HG02759 (cell line): ENCODE measurements at regions not wholly inside any gene's neighbourhood (a gene's known extent, or its start where the extent isn't known, plus 50 kb on each side); places are given as distances from the start of the nearest gene placed in this dataset.

Source experiments
- ATAC-seq: cut with Tn5 transposase; IDR thresholded peaks from one replicate; pipeline ENCODE4 v1.9.1; 2021; ENCODE audit warnings: mild to moderate bottlenecking, moderate library complexity; ENCODE audit not compliant: unreplicated experiment

DNA sequence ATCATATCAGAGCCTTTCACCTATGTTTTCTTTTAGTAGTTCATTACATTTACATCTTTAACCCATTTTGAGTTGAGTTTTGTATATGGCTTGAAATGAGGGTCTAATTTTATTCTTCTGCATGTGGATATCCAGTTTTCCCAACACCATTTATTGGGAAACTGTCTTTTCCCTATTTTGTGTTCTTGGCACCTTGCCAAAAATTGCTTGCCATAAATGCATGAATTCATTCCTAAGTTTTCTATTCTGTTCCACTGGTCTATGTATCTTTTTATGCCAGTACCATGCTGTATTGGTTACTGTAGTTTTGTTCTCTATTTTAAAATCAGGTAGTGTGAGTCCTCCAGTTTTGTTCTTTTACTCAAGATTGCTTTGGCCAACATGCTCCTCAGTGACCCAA, 144.0 kb upstream of the OBI1 start:
- no peak for ATAC-seq

DNA sequence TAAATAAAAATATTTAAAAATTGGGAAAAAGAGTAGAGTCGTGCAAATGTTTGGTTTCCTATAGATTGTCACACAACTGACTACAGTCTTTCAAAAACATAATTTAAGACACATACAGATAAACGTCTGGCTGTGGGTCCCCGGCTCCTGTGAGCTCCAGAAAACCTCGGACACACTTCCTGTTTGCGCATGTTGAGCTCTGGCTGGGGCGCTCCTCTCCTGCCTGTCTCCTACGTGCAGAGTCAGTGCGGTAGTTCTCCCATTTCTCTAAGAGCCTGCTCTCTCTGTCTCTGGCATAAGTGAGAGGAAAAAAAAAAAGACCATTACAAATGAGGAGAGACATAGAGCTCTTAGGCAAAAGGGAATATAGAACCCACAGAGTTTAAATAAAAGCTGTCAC, 128.2 kb upstream of the OBI1 start:
- ATAC-seq = no peak

DNA sequence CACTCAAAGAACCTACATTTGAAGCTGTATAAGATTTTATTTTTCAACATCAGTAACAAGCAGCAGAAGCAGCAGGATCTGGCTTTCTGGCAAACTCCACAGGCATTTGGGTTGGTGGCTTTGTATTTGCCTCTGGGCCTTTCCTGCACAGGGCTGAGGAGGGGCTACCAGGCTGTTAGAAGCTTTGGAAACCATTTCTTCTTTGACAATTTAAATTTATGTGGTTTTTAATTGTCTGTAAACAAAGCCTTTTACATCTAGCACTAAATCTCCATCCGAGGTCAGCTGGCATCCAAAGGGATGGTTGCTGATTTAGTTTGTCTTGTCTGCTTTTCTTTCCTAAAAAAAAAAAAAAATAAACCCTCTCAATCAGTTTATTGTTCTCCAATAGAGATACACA, 127.5 kb upstream of the OBI1 start:
- ATAC-seq = no peak

DNA sequence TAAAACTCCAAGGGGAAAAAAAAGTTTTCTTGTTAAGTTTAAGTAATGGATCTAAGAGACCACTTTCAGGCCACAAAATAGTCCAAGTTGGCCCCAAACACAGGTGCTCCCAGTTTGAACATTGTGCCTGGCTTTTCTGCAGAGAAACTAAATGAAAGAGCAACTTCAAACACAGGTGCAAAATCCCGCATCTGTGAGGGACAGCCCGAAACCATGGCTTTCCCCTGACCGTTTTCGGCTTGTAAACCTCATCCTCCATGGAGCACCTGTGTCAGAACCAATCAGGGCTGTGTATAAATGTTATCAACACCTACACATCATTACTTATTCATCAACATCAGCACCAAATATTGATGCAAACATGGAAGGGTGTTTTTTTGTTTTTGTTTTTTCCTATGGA, 126.8 kb upstream of the OBI1 start:
- no peak for ATAC-seq

DNA sequence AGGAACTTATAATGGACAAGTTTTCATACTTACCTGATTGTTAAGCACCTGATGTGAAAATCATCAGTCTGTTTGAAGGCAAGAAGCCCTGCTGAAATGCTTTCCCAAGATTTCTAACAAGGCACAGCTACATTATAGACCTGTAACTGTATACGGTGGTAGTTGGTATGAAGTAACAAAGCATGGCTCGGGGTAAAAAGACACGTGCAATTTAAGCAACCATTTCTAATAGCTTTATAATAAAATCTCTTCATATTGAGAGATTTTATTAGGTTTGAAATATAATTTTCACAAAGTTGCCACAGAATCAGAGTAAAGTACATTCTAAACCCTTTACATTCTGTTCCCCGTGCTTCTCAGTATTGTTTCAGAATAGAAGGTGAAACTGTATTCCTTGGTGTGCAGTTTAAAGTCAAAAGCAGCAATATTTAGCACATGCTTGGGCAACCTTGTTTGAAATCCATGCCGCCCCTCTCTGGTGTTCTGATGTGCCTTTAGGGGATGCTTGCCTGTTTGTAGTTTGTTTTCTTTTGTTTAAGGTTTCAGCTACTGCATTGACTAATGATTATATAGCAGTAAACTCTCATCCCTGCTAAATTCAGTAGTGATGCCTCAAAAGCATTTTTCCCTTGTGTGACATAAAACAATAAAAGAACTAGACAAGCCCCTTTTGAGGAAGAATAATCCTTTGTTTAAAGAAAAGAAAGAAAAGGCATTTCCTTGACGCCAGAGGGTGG, 125.2 kb upstream of the OBI1 start:
- no peak for ATAC-seq

DNA sequence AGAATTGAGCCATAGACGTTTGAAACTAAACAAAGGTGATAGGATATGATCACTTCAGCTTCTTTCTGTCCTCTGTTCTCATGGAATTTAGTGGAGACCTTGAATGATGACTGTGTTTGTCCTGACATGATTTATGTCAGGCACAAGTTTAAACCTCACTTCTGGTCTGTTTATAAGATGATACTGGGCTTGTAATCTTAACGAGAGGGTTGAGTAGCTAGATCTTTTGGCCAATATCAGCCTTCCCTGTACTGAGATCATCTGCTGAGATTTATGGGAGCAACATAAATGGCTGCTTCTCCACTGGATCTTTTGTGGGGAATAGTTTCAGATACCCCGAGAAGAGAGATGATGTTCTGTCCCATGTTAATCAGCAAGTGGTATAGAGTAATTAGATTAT, 121.8 kb upstream of the OBI1 start:
- ATAC-seq = no peak

DNA sequence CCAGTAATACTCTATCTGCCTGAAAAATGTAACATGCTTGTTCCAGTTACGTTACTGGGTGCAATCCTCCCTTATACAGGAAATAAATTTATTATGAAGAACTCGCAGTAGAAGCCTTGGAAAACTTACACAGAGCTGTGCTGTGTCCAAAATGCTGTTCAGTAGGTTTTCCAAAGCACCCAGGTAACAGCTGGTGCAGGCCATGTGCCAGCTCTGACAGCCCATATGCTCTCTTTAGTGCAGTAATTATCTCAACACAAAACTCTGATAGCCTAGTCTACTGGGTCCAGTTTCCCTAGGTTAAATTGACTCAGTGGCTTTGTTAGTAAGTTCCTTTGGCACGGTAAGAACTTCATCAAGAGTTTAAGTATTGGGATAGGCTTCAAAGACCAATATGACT, 120.7 kb upstream of the OBI1 start:
- ATAC-seq = no peak

DNA sequence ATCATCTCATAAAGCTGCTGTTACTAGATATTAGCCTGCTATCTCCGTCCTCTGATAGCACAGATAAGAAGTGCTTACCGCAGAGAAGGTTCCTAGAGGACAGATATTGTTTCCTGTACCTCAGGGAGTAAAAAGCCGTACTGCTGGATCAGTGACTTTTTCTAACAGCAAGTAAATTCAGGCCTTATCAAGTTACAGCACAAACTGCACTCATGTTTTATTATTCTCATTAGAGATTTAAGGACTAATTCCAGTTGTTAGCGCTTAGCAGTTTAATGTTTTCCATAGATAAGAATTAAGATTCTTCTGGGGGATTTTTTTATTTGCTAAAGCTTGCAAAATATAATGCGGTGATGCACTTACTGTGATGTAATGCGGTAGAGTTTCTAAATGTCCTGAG, 119.0 kb upstream of the OBI1 start:
- no peak for ATAC-seq

DNA sequence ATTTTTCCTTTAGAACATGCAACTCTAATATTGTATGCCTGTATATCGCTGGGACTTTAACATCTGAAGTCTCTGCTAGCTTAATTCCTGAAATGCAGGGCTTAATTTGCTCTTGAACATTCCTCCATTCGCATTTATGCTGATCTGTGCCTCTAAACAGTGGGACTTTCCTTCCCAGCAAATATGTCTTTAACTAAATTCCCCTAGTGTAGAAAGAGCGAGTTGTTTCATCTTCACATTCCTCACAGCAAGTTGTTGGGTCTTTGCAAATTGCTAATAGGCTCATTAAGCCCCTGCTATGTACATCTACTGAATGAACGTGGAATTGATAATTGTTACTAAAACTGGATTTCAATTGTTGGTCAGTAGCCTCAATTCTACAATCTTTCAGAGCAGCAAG, 118.4 kb upstream of the OBI1 start:
- no peak for ATAC-seq

DNA sequence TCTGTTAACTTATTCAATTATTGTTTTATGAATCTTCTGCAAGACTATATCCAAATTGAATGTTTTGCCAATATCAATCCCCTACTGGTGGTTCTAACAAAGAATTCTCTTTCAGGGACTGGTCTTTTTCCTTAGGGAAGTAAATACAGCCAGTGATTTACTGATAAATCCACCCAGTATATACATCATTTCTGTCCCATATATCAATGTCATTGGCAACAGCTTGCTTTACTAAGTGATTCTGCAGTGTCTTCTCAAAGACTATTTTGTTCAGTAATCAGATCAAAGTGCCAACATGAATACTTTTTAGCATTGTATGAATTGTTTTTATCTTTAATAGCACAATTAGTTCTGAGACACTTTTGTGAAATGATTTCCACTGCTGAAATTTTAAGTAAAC, 114.0 kb upstream of the OBI1 start:
- no peak for ATAC-seq

DNA sequence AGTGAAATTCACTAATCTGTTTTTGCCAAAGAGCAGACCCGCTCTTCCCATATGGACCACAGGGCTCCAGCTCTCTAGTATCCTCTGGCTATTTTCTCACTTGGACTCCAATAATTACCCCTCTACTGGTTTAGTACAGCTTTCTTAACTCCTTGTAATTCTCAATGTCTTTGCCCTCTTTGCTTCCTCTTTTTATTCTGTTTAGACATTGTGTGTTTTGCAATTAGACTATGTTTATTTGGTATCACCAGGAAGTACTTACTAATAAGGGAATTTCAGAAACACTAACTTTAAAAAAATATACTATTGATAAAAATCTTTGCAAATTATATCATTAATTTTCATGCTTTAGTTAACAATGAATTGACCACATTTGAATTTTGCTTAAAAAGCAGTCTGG, 111.6 kb upstream of the OBI1 start:
- ATAC-seq = no peak

DNA sequence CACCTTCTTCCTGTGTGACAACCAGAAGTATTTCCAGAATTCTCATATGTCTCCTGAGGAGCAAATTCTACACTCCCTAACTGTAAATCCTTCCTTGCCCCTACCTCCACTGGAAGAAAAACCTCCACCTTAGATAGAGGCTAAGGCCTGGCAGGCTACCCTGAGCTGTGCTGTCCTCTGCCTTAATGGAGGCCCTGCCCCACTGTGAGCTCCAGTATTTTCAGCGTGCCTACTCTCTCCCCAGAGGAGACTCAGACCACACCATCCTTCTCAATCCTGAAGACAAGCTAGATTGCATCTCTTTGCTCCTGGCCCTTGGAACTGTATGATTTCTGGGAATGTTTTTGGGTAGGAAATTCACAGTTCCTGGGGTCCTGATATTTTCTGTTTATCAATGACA, 110.0 kb upstream of the OBI1 start:
- ATAC-seq = no peak

DNA sequence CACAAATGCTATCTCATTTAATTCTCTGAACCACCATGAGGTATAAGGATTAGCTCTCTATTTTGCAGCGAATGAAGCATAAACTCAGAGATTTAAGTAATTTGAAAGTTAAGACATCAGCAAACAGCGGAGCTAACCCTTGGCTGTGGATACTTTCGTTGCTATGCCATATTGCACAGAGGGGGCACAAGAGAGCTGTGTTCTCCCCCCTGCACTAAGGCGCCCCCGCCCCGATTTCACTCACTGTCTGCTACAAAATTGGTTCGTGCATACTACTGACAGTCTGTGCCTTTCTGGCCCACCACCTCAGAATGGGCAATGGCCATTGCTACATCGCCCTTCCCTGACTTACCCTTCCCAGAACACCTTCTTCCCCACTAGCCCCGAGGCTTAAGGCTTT, 105.7 kb upstream of the OBI1 start:
- ATAC-seq = no peak

DNA sequence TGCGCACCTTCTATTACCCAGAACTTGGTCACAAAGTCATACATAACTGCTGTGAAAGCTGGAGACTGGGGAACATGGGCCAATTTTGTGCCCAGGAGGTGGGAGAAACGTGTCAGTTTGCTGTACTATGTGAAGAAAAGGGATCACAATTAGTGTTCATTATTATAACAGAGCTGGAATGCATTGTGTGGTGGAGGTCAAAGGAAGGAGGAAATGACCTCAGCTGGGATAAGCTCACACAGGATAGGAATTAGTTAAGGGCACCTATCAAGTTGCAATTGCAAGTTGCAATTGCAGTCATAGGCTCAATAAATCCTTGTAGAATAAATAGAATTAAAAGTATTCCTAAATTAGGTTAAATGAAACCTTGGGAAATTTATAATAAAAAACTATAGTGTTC, 103.9 kb upstream of the OBI1 start:
- ATAC-seq = no peak

DNA sequence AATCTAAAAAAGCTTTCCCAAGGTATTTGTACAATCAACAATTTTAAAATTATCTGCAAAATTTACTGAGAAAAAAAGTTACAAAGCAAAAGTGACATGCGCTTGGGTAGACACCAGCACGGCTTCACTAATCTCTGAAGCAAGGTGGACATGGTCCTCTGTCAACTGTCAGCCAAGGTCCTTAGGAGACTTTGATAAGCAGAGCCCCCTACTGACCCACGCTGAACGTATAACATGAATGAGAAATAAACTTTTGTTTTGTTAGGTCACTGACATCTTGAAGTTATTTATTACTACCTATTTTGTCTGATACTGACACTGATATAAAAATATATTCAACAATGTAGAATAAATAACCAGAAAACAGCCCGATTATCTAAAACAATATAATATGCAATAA, 100.7 kb upstream of the OBI1 start:
- ATAC-seq = no peak

DNA sequence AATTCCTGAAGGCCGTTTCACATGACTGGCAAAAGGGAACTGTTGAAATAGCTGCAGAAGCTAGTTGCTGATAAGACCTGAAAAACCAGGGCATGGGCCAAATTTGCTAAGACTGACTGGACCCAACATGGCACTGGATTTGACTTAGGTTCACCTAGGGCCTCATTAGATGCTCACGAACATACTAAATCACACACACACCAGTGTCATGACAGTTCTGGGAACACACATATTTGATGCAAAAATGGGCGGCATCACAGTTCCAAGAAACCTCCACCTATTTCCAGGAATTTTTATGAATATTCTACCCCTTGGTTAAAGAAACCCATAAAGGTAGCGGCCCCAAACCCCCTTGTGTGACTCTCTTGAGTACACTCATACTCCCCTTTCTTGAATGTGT, 99.6 kb upstream of the OBI1 start:
- no peak for ATAC-seq

DNA sequence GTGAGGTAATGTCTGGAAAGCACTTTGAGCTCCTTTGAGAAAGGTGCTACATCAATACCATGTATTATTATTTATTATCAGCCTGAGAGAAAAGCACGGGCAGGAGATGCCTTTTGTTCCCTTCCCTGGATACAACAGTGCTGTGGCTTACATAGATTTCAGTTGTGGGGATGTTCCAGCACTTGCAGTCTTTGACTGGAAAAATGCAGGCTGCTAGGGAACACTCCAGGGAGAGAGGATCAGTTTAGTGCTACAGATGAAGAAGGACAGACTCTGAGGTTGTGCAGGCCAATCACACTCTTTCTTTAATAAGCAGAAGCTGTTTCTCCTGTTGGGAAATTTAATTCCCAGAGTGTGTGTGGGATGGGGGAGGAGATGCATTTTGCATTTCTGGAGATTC, 94.5 kb upstream of the OBI1 start:
- ATAC-seq = no peak

DNA sequence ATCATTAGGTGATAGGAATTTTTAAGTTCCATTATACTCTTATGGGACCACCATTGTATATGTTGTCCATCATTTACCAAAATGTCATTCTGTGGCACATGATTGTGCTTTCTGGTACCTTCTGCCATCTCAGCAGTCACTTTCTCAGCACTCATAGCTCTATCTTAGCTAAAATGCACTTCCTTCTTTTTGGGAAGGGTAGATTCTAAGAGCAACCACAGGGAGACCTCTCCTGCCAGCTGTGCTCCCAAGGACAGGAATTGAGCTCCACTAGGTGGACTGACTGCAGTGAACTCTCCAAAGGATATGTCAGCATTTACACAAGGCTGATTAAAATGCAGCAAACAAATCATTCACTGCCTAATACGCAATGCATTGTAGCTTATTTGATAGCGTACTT, 91.8 kb upstream of the OBI1 start:
- ATAC-seq = no peak

DNA sequence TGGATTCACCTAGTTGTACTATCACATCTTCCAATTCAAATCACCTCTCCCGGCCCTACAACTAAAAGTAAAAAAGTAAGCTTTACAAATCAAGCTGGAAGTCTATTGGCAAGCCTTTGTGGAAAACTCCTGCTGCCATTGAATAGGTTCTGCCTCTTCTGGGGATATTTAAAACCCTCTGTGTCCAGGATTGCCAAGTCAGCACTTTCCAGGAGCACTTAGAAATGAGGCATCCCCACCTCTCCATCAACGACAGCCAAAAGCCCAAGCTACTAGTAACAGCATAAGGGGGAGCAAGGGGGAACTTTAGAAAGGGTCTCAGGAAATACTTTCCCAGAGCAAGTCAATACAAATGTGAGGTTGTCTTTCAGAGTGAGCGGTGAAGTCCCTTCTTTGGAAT, 85.0 kb upstream of the OBI1 start:
- no peak for ATAC-seq

DNA sequence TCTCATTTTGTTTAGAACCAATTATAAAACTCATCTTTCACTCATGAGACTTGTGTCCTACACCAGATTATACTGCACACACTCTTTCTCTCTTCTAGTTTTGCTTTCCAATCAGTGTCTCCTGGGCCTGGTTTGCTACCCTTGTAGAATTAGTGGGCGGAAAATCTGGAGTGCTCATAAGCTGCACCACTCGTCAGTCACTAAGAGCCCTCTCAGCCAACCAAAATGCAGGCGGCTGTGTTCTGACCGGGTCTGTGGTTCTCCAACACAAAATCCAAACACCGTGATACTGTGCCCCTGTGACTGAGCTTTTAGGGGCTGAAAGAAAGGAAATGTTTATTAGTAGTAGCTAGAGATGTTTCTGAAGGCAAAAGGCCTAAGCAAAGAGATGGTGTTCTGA, 83.7 kb upstream of the OBI1 start:
- no peak for ATAC-seq

DNA sequence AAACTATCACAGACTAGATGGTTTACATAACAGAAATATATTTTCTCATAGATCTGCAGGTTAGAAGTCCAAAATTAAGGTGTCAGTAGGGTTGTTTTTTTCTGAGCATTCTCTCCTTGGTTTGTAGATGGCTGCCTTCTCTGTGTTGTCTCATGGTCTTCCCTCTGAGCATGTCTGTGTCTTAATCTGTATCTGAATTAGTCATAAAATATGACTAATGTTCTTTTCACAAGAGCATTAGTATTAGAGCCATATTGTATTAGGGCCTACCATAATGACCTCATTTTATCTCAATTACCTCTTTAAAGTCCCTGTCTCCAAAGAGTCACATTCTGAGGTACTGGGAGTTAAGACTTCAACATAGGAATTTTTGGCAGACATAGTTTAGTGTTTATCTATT, 77.2 kb upstream of the OBI1 start:
- no peak for ATAC-seq

DNA sequence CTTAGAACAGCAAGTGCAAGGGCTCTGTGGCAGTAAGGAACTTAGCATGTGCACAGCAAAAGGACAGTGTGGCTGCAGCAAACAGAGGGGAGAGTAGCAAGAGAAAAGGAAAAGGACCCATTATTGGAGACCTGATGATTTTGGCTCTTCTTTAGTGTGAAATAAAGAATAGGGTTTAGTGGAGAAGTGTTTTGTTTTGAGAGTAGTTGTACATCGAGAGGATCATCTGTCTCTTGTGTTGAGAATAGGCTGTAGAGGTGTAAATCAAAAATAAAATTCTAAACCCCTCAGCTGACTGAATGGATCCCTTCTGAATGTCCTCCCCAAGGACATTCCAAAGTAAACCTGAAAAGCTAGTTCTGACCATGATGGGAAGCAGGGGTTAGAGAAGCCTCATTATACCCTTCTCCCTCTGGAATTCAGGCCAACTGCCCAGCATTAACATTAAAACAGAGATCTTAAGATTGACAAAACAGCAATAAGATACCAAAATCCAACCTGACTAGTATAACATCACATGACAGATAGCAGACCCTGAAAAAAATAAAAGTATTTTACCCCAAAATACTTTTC, 73.6 kb upstream of the OBI1 start:
- no peak for ATAC-seq

DNA sequence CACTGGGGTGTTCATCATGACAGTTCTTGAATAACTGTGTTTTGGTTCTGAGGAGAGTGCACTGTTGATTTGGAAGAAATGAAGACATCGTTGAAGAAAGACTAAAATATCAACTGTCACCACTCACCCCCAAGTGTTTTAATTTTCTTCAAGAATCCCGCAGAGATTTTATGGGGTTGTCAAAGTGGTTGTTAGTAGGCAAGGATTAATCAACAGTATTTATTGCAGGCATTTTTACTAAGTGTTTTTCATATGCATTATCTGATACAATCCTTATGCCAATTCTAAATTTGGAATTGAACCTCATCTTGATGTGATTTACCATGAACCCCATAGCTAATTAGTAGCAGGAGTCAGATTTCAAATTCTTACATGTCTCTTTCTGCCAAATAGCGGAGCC, 63.7 kb upstream of the OBI1 start:
- ATAC-seq = no peak
